GM21381 (cell line): ENCODE measurements at regions not wholly inside any gene's neighbourhood (a gene's known extent, or its start where the extent isn't known, plus 50 kb on each side); places are given as distances from the start of the nearest gene placed in this dataset.

Experiments used
- ATAC-seq: cut with Tn5 transposase; IDR thresholded peaks from one replicate; pipeline ENCODE4 v1.9.1; 2021; ENCODE audit warnings: mild to moderate bottlenecking, moderate library complexity; ENCODE audit not compliant: unreplicated experiment

GRCh38 chr10:44769450-44769849, 141.7 kb upstream of the TMEM72 start:
- ATAC-seq: no peak

- ATAC-seq: no peak
These were observed 139.7 kb upstream of the TMEM72 start for GRCh38 chr10:44771233-44771995.

- no peak for ATAC-seq
These were observed 137.6 kb upstream of the TMEM72 start for GRCh38 chr10:44773565-44773964.

- ATAC-seq: no peak
These were observed 136.3 kb upstream of the TMEM72 start for GRCh38 chr10:44774676-44775401.

- no peak for ATAC-seq
These were observed 135.8 kb upstream of the TMEM72 start for GRCh38 chr10:44775402-44775741.

GRCh38 chr10:44776181-44776580, 135.0 kb upstream of the TMEM72 start:
- no peak for ATAC-seq

GRCh38 chr10:44779511-44779910, 131.6 kb upstream of the TMEM72 start:
- ATAC-seq: no peak

GRCh38 chr10:44780426-44780825, 130.7 kb upstream of the TMEM72 start:
- ATAC-seq: no peak

GRCh38 chr10:44781131-44781530, 130.0 kb upstream of the TMEM72 start:
- ATAC-seq: no peak

- no peak for ATAC-seq
These were observed 124.8 kb upstream of the TMEM72 start for GRCh38 chr10:44786286-44786850.

GRCh38 chr10:44787480-44788075, 123.6 kb upstream of the TMEM72 start:
- no peak for ATAC-seq

- ATAC-seq: no peak
These were observed 122.7 kb upstream of the TMEM72 start for GRCh38 chr10:44788147-44789129.

GRCh38 chr10:44792119-44792775, 118.9 kb upstream of the TMEM72 start:
- ATAC-seq: no peak

- ATAC-seq: no peak
These were observed 111.2 kb upstream of the TMEM72 start for GRCh38 chr10:44799966-44800365.

GRCh38 chr10:44801383-44802327, 109.5 kb upstream of the TMEM72 start:
- no peak for ATAC-seq

GRCh38 chr10:44803862-44804261, 107.3 kb upstream of the TMEM72 start:
- ATAC-seq: no peak

GRCh38 chr10:44804661-44805060, 106.5 kb upstream of the TMEM72 start:
- no peak for ATAC-seq

GRCh38 chr10:44805466-44806210, 105.5 kb upstream of the TMEM72 start:
- ATAC-seq: no peak
